Activated gamma-delta T cell treated with anti-CD3 and anti-CD28 coated beads, Interleukin-2, amount 50 U/mL, for 16 hours (primary cell): ENCODE measurements at regions not wholly inside any gene's neighbourhood (a gene's known extent, or its start where the extent isn't known, plus 50 kb on each side); places are given as distances from the start of the nearest gene placed in this dataset.
"Not testable (repeated sequence)": the region's sequence is repeated elsewhere in the genome, so short reads cannot be mapped to it uniquely, and the experiment has no call there.

Experiments
- DNase-seq: peaks from one replicate; pipeline ENCODE4 v3.0.0-alpha.2; 2020; ENCODE audit warnings: low read depth

DNA sequence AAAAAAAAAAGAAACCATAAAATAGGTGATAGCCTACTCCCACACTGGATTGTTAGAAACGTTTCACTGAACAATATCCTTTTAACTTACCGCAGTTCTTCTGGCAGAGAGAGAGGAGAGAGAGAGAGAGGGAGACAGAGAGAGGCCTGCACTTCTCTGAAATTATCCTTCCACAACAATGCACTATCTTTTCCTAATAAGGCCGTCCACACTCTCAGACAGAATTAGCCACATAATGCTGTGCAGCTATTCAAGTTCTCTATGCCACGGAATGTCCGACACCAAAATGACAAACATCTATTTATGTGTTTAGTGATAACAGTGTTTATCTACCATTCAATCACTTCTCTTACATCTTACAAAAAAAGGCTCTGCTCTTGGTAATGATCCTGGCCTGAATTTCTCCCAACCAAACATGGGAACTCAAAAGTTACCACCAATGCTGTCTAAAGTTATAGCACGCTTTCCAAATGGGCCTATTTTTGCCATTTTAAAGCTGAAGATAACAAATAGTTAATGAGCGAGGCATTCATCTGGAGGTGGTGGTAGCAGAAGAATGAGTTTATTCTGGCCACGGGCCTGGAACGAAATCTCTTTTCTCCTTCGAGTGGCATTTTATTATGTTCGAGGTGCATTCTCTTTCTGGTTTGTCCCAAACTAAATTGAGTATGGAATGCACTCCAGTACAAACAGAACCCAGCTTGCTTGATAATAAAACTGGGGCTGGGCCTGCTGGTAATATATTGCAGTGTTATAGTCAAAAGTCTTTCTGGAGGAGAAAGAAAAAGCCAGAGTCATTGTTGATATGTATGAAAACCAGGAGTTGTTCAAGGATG, 160.2 kb upstream of the SVIL start:
- DNase-seq: no peak

DNA sequence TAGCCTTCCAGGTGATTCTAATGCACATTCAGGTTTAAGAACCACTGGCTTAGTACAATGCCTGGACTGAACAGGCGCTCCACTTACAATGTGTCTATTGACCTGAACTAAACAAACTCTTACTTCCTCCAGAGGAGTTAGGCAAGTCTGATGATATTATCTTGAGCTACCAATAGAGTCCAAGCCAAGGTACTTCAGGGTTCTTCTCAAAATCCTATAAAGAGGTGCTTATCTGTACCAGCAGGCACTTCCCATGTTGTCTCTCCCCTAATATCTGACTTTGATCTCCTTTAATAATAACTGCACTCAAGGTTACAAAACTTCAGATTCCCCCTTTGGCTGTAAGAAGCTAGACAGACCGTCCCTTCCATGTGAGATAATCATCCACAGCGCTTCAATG, 157.0 kb upstream of the SVIL start:
- DNase-seq: no peak

DNA sequence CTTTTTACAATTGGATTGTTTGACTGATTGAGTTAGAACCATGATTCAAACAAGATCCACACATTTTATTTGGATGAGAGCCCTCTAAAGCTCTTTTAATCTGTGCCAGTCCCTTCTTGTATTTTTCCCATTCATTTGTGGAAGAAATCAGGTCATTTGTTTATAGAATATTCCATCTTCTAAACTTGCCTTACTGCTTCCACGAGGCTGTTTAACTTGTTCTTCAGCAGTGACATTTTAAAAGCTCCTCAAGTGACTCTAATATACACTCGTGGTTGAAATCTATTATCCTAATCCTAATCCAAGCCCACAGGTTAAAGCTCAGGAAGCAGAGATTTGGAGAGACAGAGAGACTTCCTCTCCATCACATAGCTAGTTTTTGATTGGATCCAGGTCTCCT, 155.4 kb upstream of the SVIL start:
- no peak for DNase-seq

DNA sequence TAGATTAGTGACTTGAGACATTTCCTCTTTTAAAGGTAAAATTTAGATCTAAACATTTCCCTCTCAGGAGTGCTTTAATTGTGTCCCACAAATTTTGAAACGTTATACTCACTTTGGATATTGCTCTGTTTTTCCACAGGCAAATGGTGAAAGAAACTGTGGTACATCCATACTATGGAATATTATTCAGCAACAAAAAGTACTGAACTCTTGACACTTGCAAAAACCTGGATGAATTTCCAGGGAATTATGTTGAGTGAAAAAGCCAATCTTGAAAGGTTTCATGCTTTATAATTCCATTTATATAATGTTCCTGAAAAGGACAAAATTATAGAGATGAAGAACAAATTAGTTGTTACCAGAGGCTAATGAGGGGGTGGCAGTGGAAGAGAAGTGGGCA, 153.3 kb upstream of the SVIL start:
- no peak for DNase-seq

DNA sequence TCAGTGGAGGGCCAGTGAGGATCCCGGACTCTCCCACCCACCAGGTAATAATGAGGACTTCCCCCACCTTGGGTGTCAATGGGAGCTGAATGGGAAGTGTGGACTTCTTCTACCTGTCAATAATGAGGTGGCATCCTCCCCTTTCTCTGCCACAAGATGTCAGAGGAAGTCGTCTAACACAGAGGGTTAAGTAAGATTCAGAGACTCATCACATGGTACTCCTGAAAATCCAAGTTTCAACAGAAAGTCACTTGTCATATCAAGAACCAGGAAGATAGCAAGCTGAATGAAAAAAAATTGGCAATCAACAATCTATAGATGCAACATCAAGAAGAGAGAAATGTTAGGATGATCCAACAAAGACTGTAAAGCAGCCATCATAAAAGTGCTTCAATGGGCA, 150.9 kb upstream of the SVIL start:
- DNase-seq: no peak

DNA sequence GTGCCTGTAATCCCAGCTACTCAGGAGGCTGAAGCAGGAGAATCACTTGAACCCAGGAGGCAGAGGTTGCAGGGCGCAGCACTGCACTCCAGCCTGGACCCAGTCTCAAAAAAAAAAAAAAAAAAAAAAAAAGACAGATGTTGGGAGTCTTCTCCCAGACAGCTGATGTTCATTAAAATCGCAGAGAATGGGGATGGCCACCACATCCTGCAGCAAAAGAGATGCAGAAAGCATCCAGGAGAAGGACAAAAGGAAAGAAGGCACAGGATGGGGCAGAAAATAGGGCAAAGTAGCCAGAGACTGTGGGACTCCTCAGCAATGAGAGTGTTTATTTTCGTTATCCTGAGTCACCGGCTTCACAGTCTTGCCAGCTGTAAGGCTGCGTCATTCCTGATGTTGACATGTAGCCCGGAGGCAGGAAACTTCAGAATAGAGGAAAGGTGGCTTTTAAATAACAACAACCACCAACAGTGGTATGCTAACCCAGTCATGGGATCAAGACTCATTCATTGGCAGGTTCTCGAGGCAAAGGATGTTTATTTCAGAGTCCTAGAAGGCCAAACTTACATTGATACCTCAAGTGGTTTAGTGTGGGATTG, 149.5 kb upstream of the SVIL start:
- no peak for DNase-seq

DNA sequence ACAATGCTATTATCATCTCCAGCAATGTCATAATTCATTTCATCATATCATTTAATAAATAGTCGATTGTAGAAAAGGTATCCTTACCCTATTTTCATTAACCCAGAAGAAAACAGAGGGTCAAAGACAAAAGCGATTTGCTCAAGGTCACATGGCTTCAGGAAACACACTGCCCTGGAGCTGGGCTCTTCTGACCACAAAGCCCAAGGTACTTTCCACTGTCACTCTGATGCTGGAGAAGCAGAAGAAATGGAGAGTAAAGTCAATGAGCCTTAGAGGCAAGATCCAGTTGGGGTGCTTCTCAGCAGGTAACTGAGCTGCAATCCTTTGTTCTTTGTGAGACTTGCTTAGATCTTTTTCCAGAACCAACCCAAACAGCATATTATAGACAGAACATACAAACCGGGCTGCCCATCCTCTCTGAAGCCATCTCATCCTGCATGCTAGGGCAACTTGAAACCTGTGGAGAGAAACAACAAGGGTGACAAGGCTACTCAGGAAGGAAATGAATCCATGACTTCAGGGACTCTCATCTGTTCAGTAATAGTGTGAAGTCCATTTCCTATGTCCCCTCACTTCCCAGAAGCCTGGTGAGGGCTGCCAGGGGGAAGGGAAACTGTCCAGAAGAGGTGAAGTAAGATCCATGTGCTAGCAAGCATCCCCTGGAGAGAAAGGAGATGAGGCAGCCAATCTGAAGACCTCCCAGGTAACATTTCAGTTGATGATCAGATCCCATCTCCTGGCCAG, 148.6 kb upstream of the SVIL start:
- no peak for DNase-seq

DNA sequence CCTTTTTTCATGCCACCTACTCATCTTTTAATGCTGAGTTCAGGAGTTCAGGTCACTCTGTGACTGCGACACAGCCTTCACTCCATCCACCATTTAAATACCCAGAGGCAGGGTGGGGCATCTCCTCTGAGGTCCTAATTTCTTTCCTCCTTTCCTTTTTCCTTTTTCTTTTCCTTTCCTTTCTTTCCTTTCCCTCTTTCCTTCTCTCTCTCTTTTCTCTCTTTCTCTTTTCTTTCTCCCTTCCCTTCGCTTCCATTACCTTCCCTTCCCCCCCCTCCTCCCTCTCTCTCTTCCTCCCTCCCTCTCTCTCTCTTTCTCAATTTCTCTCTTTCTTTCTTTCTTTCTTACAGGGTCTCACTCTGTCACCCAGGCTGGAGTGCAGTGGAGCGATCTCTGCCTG, 145.9 kb upstream of the SVIL start:
- no peak for DNase-seq

DNA sequence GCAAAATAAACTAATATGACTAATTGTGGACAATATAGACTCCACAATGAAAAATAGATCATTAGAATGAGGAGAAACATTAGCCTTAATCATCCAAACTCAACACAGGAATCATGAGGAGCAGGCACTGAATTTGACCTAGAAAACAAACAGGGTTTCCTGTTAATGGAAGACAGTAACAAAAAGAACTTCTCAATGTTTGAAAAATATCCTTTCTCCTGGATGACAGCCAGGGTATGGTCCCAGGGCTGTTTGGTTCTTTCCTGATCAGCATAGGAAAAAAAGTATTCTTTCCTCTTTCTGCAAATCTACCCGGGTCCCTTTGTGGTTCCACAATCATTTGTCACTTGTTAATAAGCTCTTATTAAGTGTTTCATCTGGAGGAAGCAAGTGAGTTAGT, 145.3 kb upstream of the SVIL start:
- DNase-seq: no peak

DNA sequence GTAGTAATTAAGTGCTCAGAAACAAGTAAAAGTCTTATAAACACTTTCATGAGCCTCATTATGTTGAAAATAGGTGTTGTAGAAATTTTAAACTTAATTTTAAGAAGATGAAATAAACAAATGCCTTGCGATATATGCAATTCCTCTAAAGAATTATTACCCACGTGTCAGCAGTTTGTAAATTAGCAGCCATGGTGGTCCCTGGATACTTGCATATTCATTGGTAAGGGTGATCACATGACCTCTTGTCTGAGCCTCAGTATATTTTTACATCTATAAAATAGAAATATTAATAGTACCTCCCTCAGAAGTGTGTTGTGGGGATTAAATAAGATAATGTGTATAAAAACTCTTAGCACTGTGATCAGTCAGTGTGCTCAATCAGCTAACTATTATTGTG, 141.5 kb upstream of the SVIL start:
- no peak for DNase-seq

DNA sequence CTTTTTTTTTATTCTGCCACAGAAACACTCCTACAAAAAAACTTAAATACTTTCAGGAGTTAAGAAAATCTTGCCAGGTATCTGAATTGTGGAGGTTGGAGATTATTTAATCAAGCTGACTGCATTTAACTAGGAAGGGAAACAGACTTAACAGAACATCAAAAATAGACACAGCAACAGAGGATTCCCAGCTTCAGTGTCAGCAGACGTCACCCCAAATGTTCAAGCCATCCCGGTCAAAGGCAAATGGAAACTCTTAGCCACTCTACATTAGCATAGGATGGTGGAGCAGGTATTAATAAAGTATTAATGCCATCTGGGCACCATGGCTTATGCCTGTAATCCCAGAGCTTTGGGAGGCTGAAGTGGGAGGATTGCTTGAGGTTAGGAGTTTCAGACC, 139.7 kb upstream of the SVIL start:
- DNase-seq: no peak

DNA sequence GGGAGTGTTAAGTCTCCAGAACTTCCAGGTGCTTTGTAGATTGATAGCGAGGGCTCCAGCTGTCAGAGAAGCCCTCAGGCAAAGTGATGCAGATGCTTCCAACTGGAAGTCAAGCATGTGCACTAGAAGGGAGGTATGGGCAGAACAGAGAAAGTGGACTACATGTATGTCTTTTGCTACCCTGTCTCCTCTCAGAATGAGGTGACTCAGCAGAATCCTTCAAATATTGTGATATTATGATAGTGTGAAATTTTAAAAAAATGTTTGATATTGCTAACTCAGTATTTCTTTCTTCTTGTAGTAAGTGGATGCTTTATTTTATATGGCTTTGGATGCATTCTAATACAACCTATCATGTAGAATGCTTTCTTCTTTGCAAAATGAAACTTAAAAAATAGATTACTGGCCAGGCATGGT, 138.9 kb upstream of the SVIL start:
- DNase-seq: no peak

DNA sequence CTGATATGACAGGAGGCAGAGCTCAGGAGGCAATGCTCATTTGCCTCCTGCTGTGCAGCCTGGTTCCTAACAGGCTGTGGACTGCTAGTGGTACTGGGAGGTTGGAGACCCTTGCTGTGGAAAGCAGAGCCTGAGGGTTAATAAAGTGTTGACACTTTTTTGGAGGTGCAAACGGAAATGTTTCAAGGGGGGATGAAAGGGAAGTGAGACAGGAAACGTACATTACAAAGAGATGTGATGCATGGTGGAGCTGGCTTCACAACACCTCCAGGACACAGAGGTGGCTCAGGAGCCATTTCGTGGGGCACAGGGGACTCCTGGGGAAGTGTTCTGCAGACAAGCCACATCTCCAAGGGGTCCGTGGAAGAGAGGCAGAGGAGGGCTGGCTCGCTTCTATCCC, 137.6 kb upstream of the SVIL start:
- no peak for DNase-seq

DNA sequence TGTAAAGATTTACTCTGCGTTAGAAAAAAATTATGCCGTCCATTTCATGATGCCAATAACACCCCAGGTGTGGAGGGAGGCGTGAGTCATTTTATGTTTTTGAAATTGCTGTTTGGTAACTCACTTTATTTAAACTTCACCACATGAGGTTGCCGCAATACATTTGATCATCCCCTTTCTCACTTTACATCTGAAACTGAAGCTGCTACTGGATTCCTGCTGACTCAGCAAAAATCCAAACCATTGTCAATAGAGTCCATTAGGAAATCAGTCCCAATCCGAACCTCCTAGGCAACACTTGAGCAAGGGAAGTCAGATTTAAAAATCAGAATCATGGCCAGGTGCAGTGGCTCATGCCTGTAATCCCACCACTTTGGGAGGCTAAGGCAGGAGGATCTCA, 136.6 kb upstream of the SVIL start:
- DNase-seq: no peak

DNA sequence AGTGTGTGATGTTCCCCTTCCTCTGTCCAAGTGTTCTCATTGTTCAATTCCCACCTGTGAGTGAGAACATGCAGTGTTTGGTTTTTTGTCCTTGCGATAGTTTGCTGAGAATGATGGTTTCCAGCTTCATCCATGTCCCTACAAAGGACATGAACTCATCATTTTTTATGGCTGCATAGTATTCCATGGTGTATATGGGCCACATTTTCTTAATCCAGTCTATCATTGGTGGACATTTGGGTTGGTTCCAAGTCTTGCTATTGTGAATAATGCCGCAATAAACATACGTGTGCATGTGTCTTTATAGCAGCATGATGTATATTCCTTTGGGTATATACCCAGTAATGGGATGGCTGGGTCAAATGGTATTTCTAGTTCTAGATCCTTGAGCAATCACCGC, 134.5 kb upstream of the SVIL start:
- DNase-seq: not testable (repeated sequence)

DNA sequence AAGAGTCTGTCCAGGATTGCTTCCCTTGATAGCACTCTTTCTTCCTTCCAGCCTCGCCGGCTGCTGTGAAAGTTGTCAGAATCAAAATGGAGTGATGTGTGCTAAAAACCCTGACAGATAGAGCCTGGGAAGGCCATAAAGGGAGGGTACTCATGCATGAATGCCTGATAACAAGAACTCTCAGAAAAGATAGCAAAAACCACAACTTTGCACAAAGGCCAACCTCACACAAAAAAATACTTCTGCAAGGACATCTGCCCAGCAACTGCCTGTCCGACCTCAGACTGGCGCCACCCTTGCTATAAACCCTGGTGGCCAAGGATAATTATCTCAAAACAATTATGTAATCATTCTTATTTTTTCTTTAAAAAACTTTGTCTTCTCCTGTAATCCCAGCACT, 133.2 kb upstream of the SVIL start:
- DNase-seq: no peak

DNA sequence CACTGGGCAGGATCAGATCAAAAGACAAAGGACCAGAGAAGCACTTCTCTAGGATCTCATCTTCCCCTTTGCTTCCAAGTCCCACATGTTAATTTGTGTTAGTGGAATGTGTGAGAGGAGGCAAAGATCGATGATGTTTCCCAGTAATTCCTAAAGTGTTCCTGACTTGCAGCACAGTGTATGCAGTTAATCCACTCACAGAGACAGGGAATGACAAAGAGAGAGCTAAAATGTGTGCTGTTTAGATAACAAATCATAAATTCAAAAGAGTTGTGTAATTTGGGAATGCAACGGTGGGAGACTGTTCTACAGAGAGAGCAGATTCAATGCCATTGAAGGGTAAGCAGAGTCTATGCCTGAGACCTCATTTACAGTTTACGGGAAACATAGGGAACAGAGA, 132.0 kb upstream of the SVIL start:
- DNase-seq: no peak

DNA sequence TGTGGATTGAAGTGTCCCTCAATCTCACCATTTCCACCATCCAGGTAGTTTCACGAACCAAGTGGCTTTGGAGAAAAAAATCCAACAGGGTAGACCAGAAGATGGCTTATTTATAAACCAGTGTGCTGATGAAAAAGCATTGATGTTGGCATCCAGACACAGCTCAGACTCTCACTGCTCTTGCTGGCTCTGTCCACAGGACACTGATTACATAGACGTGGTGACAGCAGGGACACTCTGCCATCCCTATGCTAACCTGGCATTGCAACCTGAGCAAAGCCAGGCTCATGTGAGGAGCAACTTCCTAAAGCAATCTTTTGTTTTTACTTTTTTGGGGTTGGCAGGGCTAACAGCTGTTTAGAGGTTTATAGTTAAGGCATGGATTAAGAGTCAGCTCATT, 130.6 kb upstream of the SVIL start:
- DNase-seq: no peak

DNA sequence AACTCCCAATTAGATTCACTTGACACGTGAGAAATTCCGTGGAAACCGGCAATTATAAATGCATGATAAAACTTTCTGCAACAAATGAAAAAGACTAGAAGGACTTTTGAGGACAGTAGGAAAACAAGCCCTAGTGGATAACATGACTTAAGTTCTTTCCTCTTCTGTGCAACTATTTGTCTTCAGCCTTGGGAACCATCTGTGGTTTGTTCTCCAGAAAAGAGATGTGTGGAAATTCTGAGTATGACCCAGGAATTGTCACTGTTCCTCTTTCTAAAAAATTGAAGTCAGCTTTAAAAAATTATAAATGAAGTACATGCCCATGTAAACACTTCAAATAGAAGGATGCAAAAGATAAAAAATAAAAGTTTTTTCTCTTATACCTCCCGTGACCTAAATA, 128.6 kb upstream of the SVIL start:
- no peak for DNase-seq

DNA sequence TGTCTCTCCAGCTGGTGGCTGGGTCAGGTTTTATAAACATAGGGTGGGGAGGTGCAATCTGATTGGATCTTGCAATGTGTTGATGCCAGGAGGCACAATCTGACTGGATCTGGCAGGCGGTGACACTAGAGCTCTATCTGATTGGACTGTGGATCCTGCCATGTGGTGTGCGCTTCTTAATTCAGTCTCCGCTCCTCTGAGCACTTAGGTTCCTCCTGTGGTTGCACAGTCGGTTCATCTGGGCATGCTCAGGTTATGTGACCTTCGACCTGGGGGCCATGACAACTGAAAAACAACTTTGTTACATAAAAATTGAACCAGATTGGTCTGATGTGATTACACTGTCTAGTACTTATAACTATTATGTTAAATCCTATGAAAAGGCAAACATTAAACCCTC, 127.1 kb upstream of the SVIL start:
- DNase-seq: no peak

DNA sequence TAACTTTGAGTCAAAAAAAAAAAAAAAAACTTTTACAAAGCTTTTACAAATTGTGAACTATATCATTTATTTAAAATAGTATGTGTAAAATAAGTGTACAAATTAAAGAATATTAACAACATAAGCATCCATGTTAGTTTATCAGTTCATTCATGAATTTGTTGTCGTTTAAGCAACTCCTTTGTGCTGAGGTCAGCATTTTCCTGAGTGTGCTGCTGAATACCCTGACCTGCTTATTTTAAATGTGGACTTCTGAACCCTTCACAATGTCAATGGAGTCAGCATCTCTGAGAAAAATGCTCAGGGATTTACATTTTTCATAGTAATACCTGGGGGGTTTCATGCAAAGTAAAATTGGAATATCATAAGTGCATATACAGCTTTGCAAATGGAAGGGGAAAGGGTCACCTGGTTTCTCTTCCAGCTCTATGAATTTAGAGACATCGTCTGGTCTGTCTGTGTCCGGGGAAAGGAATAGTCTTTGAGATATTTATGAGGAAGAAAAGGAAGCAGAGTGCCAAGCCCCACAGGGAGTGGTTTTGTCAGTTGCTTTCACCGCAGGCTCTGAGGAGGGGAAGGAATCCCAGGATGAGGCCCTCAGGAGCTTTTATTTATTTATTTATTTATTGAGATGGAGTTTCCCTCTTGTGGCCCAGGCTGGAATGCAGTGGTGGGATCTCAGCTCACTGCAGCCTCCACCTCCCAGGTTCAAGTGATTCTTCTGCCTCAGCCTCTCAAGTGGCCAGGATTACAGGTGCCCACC, 125.5 kb upstream of the SVIL start:
- no peak for DNase-seq

DNA sequence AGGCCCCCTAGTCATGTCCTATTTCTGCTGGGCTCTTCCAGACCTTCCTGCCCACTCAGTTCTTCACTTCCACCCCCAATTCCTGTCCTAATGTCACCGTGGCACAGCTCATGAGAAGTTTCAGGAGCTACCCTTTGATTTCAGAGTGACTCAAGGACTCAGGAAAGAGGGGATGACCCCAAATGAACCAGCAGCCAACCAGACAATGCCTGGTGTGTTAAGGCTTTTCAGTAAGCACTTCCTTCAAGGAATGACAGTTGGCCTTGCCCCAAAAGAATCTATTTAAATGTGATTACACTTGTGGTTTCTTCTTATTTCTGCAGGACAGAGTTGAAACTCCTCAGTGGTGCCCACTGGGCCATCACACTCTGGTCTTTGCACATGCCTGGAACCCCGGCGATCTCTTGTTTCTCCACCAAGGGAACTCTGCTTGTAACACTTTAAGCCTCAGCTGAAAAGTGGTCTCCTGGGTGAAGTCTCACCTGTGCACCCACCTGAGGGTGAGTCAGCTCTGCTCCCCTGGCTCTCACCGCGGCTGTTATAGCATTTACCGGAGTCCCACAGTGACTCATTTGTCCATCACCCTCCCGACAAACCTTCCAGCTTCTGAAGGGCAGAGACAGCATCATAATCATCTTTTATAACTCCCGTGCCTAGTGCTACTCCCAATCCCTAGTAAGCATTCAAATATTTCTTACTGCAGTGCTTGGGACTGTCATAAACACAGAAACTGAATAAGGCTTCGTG, 123.0 kb upstream of the SVIL start:
- no peak for DNase-seq
